Activated CD8-positive, alpha-beta T cell treated with anti-CD3 and anti-CD28 coated beads, Interleukin-2, amount 10 ng/mL, durations not matched to agents 7 days and 5 days (primary cell): ENCODE measurements at regions not wholly inside any gene's neighbourhood (a gene's known extent, or its start where the extent isn't known, plus 50 kb on each side); places are given as distances from the start of the nearest gene placed in this dataset.

Source experiments
- ATAC-seq: fragments of 150-1000 bp; cut with Tn5 transposase; one replicate; pipeline ENCODE4 v1.10.0; 2021; ENCODE audit warnings: moderate library complexity
- CTCF ChIA-PET: fragments of 350-600 bp; sonication (Branson Sonifier 250); formaldehyde crosslinking; loops from one replicate; lab custom pipeline; 2021; ENCODE audit warnings: antibody characterized with exemption; lab: Charles Lee
- POLR2A ChIA-PET: fragments of 350-600 bp; sonication (Branson Sonifier 250); formaldehyde crosslinking; loops from one replicate; lab custom pipeline; 2021; ENCODE audit warnings: antibody characterized with exemption; lab: Charles Lee
- DNase-seq: peaks from one replicate; pipeline ENCODE4 v3.0.0-alpha.2; 2020
- H3K27ac Mint-ChIP-seq: one replicate; pipeline ENCODE4 v1.8.0; 2021; ENCODE audit warnings: mild to moderate bottlenecking, mixed read lengths
- H3K27me3 Mint-ChIP-seq: one replicate; pipeline ENCODE4 v1.8.0; 2021; ENCODE audit warnings: low read depth, mixed read lengths
- H3K36me3 Mint-ChIP-seq: one replicate; pipeline ENCODE4 v1.8.0; 2021; ENCODE audit warnings: low read depth, mixed read lengths
- H3K4me1 Mint-ChIP-seq: one replicate; pipeline ENCODE4 v1.8.0; 2021; ENCODE audit warnings: low read depth, mixed read lengths
- H3K4me3 Mint-ChIP-seq: one replicate; pipeline ENCODE4 v1.8.0; 2021; ENCODE audit warnings: mild to moderate bottlenecking, mixed read lengths
- H3K9me3 Mint-ChIP-seq: one replicate; pipeline ENCODE4 v1.8.0; 2022; ENCODE audit warnings: mixed read lengths; ENCODE audit not compliant: insufficient read depth

GRCh38 chr7:10225275-10225674, 748.4 kb upstream of the PHF14 start:
- Mint-ChIP-seq H3K9me3 (peaks cover 4% of the 10 kb centered on the region), H3K4me3 (no peak overlapping the region), H3K27ac (no peak overlapping the region), H3K36me3 (no peaks in the 10 kb centered on the region), H3K4me1 (no peaks in the 10 kb centered on the region), H3K27me3 (no peaks in the 10 kb centered on the region)
- ChIA-PET POLR2A (no interaction called here), CTCF (no interaction called here)
- DNase-seq (no peak), ATAC-seq (no peak)

DNA sequence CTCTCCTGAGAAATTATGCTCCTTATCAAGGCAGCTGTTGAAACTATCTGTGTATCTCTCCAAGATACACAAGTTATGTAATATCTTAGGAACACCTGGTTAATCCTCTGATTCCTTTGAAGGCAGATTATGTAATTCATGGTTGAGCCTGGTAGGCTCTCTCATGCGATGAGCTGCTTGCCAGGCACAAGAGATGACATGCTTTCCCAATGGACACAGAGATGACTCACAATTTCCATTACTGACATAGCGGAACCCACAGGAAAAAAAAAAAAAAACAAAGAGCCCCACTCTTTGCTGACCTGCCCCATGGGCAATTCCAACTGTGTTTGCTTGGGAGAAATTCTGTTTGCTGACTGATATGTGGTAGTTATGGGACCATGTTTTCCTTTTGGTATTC, 736.4 kb upstream of the PHF14 start:
- H3K9me3 Mint-ChIP-seq: peaks cover 12% of the 10 kb centered on the region
- H3K27ac Mint-ChIP-seq: no peak overlapping the region
- no peak for DNase-seq
- POLR2A ChIA-PET: no interaction called here
- H3K4me1 Mint-ChIP-seq: no peaks in the 10 kb centered on the region
- H3K27me3 Mint-ChIP-seq: no peaks in the 10 kb centered on the region
- H3K4me3 Mint-ChIP-seq: no peak overlapping the region
- ATAC-seq: no peak
- no peaks in the 10 kb centered on the region for H3K36me3 Mint-ChIP-seq
- CTCF ChIA-PET: no interaction called here

GRCh38 chr7:10238641-10239040, 735.0 kb upstream of the PHF14 start:
- H3K4me3 Mint-ChIP-seq: no peak overlapping the region
- H3K9me3 Mint-ChIP-seq: peaks cover 12% of the 10 kb centered on the region

DNA sequence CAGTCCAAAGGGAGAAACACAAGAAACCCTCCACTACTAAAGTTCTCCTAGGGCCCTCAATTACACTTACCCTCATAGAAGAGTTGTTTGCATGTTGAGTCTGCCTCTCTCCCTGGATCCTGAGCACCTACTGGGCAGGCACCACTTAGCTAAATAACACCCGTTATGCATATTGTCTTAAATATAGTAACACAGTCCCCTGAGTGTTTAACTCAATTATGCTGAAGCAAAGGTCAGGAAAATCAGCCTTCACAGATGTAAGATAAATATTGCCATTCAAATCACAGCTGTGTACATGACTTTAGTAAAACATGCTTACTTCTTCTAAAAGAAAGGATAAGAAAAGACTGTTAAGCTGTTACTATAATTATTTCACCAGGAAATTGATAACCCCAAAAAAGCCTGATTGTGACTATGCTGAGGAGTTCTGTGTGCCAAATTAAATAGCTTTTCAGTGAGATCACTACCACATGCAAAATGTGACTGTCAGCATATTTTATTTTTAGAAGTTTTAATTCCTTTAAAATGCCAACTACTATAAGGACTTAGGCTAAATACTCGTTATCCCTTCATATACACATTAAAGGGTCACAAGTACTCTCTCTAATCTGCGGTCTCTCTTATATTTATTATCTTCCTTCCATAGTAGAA, 733.9 kb upstream of the PHF14 start:
- no peaks in the 10 kb centered on the region for H3K36me3 Mint-ChIP-seq
- DNase-seq: no peak
- POLR2A ChIA-PET: no interaction called here
- no peak overlapping the region for H3K4me3 Mint-ChIP-seq
- ATAC-seq: no peak
- H3K27me3 Mint-ChIP-seq: no peaks in the 10 kb centered on the region
- H3K4me1 Mint-ChIP-seq: no peaks in the 10 kb centered on the region
- H3K9me3 Mint-ChIP-seq: peaks cover 14% of the 10 kb centered on the region
- CTCF ChIA-PET: no interaction called here
- H3K27ac Mint-ChIP-seq: no peak overlapping the region

More at GRCh38 chr7:10238641-10239040, 735.0 kb upstream of the PHF14 start:
- no peak for DNase-seq
- CTCF ChIA-PET: no interaction called here
- POLR2A ChIA-PET: no interaction called here
- no peak for ATAC-seq
- Mint-ChIP-seq H3K4me1 (no peaks in the 10 kb centered on the region), H3K36me3 (no peaks in the 10 kb centered on the region), H3K27ac (no peak overlapping the region), H3K27me3 (no peaks in the 10 kb centered on the region)

- DNase-seq (no peak), ATAC-seq (no peak)
- ChIA-PET POLR2A (no interaction called here), CTCF (no interaction called here)
- H3K9me3 Mint-ChIP-seq: peaks cover 12% of the 10 kb centered on the region
- H3K27ac Mint-ChIP-seq: no peak overlapping the region
- H3K4me3 Mint-ChIP-seq: no peak overlapping the region
- H3K36me3 Mint-ChIP-seq: no peaks in the 10 kb centered on the region
- no peaks in the 10 kb centered on the region for H3K4me1 Mint-ChIP-seq
- H3K27me3 Mint-ChIP-seq: no peaks in the 10 kb centered on the region
Observed at GRCh38 chr7:10245406-10245805, 728.3 kb upstream of the PHF14 start.

- no peak overlapping the region for H3K27ac Mint-ChIP-seq
- no peaks in the 10 kb centered on the region for H3K36me3 Mint-ChIP-seq
- DNase-seq: no peak
- H3K4me3 Mint-ChIP-seq: no peak overlapping the region
- POLR2A ChIA-PET: no interaction called here
- ATAC-seq: no peak
- no peaks in the 10 kb centered on the region for H3K4me1 Mint-ChIP-seq
- no peaks in the 10 kb centered on the region for H3K27me3 Mint-ChIP-seq
- CTCF ChIA-PET: no interaction called here
- no peaks in the 10 kb centered on the region for H3K9me3 Mint-ChIP-seq
Observed at GRCh38 chr7:10257438-10257837, 716.2 kb upstream of the PHF14 start.

- no peaks in the 10 kb centered on the region for H3K36me3 Mint-ChIP-seq
Observed at GRCh38 chr7:10266976-10267375, 706.7 kb upstream of the PHF14 start.

GRCh38 chr7:10268034-10268433, 705.6 kb upstream of the PHF14 start:
- Mint-ChIP-seq H3K4me3 (no peak overlapping the region), H3K4me1 (no peaks in the 10 kb centered on the region), H3K27ac (no peak overlapping the region), H3K36me3 (no peaks in the 10 kb centered on the region), H3K27me3 (no peaks in the 10 kb centered on the region), H3K9me3 (no peaks in the 10 kb centered on the region)
- ChIA-PET POLR2A (no interaction called here), CTCF (no interaction called here)
- no peak for ATAC-seq
- no peak for DNase-seq

More at GRCh38 chr7:10266976-10267375, 706.7 kb upstream of the PHF14 start:
- no peak overlapping the region for H3K4me3 Mint-ChIP-seq
- no peak for DNase-seq
- ATAC-seq: no peak
- CTCF ChIA-PET: no interaction called here
- no peaks in the 10 kb centered on the region for H3K4me1 Mint-ChIP-seq
- no peak overlapping the region for H3K27ac Mint-ChIP-seq
- H3K9me3 Mint-ChIP-seq: no peaks in the 10 kb centered on the region
- no peaks in the 10 kb centered on the region for H3K27me3 Mint-ChIP-seq
- POLR2A ChIA-PET: no interaction called here

DNA sequence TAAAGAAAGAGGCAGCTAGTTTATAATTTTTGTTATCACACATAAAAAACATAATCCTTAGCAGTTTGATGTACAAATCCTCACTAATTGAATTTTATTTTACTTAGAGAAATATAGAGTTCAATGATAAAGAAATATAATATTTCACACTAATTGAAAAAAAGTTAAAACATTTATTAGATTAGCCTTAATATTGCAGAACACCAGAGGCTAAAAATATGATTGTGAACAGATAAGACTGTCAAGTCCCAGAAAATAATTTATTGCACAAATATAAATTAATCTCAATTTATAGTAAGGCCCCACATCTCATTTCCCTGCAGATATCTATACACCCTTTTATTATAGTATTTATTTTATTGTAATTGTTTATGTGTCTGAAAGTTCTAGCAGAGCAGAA, 690.8 kb upstream of the PHF14 start:
- no peak for DNase-seq

DNA sequence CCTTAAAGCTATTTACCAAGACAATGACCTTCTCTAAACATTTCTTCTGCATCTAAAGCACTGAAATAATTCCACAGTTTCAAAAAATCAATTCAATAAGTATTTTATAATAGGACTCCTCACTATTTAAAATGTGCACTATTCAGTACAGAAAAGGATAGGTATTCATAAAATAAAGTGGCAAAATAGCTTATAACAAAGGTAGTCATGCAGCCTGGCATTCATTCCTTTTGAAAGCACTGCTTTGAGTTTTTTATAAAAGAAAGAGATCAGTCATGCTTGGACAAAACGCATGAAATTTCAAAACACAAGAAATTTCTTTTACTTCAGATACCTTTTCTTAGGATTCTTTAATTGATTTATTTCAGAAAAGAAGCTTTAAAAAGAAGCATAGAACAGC, 689.7 kb upstream of the PHF14 start:
- ATAC-seq: no peak
- Mint-ChIP-seq H3K36me3 (no peaks in the 10 kb centered on the region), H3K27ac (no peak overlapping the region), H3K27me3 (no peaks in the 10 kb centered on the region), H3K4me1 (no peaks in the 10 kb centered on the region), H3K9me3 (no peaks in the 10 kb centered on the region), H3K4me3 (no peak overlapping the region)
- DNase-seq: no peak
- CTCF ChIA-PET: no interaction called here
- POLR2A ChIA-PET: no interaction called here

More for the DNA sequence above, 690.8 kb upstream of the PHF14 start:
- H3K4me3 Mint-ChIP-seq: no peak overlapping the region
- ATAC-seq: no peak
- H3K27ac Mint-ChIP-seq: no peak overlapping the region
- no peaks in the 10 kb centered on the region for H3K9me3 Mint-ChIP-seq
- H3K27me3 Mint-ChIP-seq: no peaks in the 10 kb centered on the region
- CTCF ChIA-PET: no interaction called here
- no peaks in the 10 kb centered on the region for H3K4me1 Mint-ChIP-seq
- no peaks in the 10 kb centered on the region for H3K36me3 Mint-ChIP-seq
- POLR2A ChIA-PET: no interaction called here

DNA sequence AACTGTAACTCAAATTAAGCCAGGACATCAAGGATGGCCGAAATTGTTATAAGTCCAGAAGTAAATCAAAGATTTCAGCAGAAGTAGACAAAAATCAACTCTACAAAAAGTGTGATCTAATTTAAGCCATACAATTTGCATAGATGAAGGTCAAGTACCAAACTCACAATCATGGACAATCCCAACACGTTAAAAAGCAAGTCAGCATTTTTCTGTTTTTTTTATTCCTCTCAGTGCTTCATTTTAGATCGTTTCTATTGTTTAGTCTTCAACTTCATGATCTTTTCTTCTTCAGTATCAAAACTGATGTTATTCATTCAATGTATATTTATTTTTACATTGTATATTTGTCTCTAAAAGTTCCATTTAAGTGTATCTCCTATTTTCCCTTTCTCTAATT, 674.3 kb upstream of the PHF14 start:
- CTCF ChIA-PET: no interaction called here
- Mint-ChIP-seq H3K4me3 (no peak overlapping the region), H3K27me3 (no peaks in the 10 kb centered on the region), H3K9me3 (no peaks in the 10 kb centered on the region), H3K27ac (no peak overlapping the region), H3K36me3 (no peaks in the 10 kb centered on the region), H3K4me1 (no peaks in the 10 kb centered on the region)
- POLR2A ChIA-PET: no interaction called here
- DNase-seq: no peak
- ATAC-seq: no peak

GRCh38 chr7:10300577-10300976, 673.1 kb upstream of the PHF14 start:
- POLR2A ChIA-PET: no interaction called here
- ATAC-seq (no peak), DNase-seq (no peak)
- Mint-ChIP-seq H3K4me3 (no peak overlapping the region), H3K9me3 (no peaks in the 10 kb centered on the region), H3K27ac (no peak overlapping the region), H3K36me3 (no peaks in the 10 kb centered on the region), H3K27me3 (no peaks in the 10 kb centered on the region), H3K4me1 (no peaks in the 10 kb centered on the region)
- CTCF ChIA-PET: no interaction called here

DNA sequence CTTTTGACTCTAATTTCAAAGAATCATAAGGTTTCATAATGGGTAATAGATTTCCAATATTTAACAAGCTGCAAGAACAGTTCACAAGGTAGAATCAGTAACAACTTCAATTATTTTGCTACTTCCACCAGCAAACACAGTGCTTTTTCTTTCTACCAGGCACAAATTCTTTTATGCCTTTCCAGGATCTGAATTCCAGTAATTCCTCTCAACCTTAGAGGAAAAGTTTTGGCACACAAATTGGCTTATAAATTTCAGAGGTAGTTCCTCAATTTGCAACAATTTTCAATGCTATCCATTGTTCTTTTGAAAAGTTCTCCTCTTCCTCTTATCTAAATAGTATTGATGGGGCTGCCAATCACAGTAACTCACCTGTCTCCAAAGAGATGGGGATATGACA, 665.4 kb upstream of the PHF14 start:
- Mint-ChIP-seq H3K4me3 (no peak overlapping the region), H3K4me1 (no peaks in the 10 kb centered on the region), H3K27me3 (no peaks in the 10 kb centered on the region), H3K9me3 (peaks cover 5% of the 10 kb centered on the region), H3K36me3 (no peaks in the 10 kb centered on the region), H3K27ac (no peak overlapping the region)
- DNase-seq: no peak
- ATAC-seq: no peak
- ChIA-PET CTCF (no interaction called here), POLR2A (no interaction called here)
